GM21390 (cell line): ENCODE measurements at regions not wholly inside any gene's neighbourhood (a gene's known extent, or its start where the extent isn't known, plus 50 kb on each side); places are given as distances from the start of the nearest gene placed in this dataset.
"Not testable (repeated sequence)": the region's sequence is repeated elsewhere in the genome, so short reads cannot be mapped to it uniquely, and the experiment has no call there.

Experiments
- ATAC-seq: cut with Tn5 transposase; IDR thresholded peaks from one replicate; pipeline ENCODE4 v1.9.1; 2021; ENCODE audit not compliant: unreplicated experiment

DNA sequence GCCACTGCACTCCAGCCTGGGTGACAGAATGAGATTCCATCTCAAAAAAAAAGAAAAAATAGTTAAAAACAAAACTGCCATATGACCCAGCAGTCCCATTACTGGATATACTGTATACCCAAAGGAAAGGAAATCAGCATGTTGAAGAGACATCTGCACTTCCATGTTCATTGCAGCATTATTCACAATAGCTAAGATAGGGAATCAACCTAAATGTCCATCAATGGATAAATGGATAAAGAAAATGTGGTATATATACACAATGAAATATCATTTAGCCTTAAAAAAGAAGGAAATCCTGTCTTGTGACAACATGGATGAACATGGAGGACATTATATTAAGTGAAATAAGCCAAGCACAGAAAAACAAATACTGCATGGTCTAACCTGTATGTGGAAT lies 160.7 kb downstream of the DUSP6 start:
- ATAC-seq = not testable (repeated sequence)

GRCh38 chr12:89189448-89189847 lies 162.9 kb downstream of the DUSP6 start:
- no peak for ATAC-seq

- ATAC-seq = no peak
These were observed 164.8 kb downstream of the DUSP6 start for GRCh38 chr12:89187507-89187906.

DNA sequence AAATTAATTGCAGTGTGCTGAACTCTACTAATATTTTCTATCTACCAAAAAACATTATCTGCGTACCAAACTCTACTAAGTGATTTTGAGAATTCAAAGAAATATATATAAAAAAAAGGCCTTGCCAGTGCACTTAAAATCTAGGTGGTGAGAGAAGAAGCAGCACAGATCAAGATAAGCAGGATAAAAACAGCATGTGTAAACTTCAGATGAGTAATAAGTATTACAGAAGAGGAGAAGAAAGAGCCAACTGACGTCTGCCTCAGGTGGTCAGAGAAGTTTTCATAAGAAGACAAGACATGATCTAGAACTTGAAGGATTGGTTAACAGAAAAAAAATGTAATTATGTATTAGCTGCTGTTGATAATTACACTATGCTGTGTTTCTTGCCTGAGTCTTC lies 166.4 kb downstream of the DUSP6 start:
- ATAC-seq = no peak

DNA sequence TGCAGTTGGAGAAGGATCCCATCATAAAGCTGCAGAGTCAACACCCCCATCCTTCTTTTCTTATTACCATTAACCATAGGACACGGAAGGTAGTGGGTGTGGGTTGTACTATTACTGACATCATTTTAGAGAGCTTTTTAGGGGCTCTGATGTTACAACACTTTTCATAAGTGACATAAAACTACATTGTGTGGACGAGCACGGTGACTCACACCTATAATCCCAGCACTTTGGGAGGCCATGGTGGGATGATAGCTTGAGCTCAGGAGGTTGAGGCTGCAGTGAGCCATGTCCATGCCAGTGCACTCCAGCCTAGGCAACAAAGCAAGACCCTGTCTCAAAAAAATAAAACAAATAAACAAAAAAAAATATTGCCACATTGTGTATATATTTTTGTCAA lies 167.1 kb downstream of the DUSP6 start:
- no peak for ATAC-seq

GRCh38 chr12:89183985-89184435 lies 168.3 kb downstream of the DUSP6 start:
- no peak for ATAC-seq

DNA sequence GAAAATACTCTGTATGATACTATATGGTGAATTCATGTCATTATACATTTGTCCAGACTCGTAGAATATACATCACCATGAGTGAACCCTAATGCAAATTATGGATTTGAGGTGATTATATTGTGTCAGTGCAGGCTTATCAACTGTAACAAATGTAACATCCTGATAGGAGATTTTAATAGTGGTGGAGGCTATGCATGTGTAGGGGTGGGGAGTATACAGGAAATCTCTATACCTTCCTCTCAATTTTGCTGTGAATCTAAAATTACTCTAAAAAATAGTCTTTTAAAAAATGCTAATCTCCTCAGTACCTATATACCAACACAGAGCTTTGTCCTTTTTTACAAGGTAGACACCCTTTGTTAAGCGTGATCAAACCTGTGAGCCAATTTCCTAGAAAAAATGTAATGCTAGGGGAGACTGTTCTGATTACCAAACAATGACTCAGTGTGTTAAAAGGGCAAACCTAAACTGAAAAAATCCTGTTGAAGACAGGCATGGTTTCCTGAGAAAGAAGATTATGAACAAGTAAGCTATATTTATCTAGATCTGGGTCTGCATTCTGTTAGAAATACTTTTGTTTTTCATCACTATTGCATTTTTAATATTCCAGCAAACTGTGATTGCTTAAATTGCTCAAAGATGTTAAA lies 170.9 kb downstream of the DUSP6 start:
- ATAC-seq = no peak

GRCh38 chr12:89180496-89180895 lies 171.8 kb downstream of the DUSP6 start:
- no peak for ATAC-seq

GRCh38 chr12:89179983-89180382 lies 172.3 kb downstream of the DUSP6 start:
- no peak for ATAC-seq

DNA sequence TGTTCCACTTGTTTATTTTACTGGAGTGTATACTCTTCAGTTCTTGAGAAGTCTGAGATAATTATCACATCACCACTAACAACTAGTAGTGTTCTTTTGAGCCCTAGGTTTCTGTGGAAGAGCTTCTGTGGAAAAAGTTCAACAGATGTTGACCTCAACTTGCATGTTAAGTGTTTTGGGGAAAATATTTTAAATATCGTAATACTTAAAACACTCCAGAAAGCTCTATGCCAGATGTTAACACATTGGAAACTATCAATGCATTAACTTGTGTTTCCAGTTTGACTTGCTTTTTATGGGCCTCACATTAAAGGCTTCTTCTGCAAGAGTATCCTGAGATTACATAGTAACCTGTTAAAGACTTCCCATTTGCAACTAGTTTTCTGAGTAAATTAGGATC lies 173.1 kb downstream of the DUSP6 start:
- ATAC-seq = no peak

- no peak for ATAC-seq
These were observed 174.4 kb downstream of the DUSP6 start for GRCh38 chr12:89177802-89178395.

- ATAC-seq = no peak
These were observed 175.6 kb downstream of the DUSP6 start for GRCh38 chr12:89176676-89177075.

DNA sequence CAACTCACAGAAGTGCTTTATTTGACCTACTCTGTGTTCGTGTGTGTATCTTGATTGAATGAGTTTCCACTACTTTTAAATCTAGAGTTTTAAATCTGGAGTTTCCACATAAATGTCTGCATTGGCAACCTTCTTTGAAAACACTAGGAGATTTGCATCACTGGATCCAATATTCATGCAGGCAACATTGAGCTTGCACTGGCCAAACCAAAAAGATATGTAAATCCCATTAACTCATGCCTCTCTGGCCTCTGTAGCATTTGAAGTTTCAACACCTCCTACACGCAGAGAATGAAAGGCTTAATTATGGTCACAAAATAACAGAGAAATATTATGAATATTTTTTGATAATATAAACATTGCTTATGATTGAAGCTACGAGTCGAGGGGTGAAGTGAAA lies 178.6 kb downstream of the DUSP6 start:
- ATAC-seq = no peak

DNA sequence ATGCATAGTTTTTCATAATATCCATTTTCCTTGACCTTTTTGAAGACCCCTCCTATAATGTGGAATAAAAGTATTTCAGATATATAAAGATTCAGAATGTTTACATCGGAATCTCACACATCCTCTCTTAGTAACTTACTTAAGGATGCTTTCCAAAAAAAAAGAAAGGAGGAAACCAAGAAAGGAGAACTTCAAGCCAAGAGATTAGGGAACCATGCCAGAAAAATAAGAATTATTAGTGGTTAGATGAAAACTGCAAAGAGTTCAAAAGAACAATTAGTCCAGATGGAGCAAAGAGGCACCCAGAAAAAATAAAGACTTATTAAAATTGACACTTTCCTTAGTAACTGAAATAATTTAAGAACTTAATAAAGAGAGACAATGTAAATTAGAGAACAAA lies 179.2 kb downstream of the DUSP6 start:
- ATAC-seq = no peak

DNA sequence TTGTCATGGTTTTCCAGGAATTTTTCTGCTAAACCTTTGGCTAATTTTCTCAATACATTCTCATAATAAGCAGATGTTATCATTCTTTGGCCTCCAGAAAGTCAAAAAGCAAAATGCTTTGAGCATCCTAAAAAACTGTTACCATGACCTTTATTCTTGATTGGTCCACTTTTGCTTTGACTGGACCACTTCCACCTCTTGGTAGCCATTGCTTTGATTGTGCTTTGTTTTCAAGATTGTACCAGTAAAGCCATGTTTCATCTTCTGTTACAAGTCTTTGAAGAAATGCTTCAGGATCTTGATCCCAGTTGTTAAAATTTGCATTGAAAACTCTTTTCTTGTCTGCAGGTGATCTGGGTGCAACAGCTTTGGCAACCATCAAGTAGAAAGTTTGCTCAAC lies 180.1 kb downstream of the DUSP6 start:
- no peak for ATAC-seq

- ATAC-seq = no peak
These were observed 183.0 kb downstream of the DUSP6 start for GRCh38 chr12:89169321-89169720.

GRCh38 chr12:89167986-89168385 lies 184.3 kb downstream of the DUSP6 start:
- ATAC-seq = no peak

GRCh38 chr12:89166525-89166934 lies 185.8 kb downstream of the DUSP6 start:
- ATAC-seq = peak; percentile 96

GRCh38 chr12:89166121-89166520 lies 186.2 kb downstream of the DUSP6 start:
- ATAC-seq = no peak

DNA sequence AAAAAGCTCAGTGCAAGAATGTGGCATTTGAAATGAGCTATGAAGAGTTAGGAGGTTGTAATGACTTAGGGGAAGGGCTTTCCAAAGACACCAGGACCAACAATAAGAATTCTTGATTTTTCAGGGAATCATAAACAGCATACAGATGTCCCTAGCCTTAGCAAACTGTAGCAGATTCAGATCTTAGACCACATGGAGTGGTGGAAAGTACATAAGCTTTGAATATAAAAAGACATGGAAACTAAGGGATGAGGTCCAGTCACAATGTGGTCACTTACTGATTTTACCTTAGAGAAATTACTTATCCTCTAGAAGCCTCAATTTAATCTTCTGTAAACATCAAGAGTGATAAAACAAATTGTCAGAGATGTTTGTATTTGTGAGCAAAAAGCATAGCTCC lies 186.6 kb downstream of the DUSP6 start:
- ATAC-seq = no peak

DNA sequence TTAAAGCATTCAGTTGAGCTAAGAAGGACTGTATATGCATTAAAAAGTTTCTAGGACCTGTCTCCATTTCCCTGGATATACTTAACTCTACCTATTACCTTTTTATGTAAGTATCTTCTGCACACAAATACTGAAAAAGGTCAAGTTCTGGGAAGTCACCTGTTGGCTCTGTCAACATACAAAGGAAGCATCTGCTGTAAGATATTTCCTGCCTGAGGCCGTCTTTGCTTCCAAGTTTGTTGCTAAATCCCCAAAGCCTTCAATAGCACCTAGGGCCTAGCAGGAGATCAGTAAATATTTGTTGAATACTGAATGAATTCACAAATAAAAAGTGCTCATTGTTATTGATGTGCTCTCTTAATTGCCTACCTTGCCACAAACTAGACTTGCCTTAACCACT lies 188.4 kb downstream of the DUSP6 start:
- no peak for ATAC-seq

DNA sequence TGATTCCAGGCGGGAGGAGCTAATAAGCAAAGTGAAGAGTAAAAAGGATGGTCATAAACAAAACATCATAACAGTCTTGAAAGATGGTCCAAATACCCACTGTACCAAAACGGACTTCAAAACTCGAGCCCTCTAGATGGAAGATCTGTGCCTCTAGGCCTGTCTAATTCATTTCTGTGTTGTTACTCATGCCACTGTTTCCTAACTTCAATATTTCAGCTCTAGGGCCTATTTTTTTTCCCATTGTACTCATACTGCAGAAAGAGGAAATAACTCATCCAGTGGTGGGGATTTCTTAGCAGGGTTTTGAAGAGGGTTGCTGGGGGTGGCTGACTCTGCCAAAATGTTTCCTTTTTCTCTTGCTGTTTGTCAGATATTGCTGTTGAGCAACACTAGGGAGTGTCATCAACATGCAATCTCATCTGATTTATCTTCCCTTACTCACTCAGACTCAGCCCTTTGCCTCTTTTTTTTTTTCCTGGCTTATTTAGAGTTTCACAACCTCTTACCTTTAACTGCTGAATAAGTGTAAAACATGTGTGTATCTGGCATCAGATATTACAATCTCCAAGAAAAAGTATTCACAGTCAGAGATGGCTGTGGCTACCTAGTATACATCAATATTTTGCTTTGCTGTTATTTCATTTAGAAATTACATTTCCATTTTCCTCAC lies 189.6 kb downstream of the DUSP6 start:
- ATAC-seq = no peak
